SK-N-MC (cell line): ENCODE measurements at regions not wholly inside any gene's neighbourhood (a gene's known extent, or its start where the extent isn't known, plus 50 kb on each side); places are given as distances from the start of the nearest gene placed in this dataset.

Source experiments
- DNase-seq: peaks from one replicate; pipeline ENCODE4 v3.0.0-alpha.2; 2011; ENCODE audit warnings: low read depth, low spot score
- H3K27ac ChIP-seq: fragments of 200-600 bp; sonication (generic); 2 replicates; pipeline ENCODE4 v1.5.1; 2016; ENCODE audit warnings: mixed run types
- H3K36me3 ChIP-seq: fragments of 200-600 bp; sonication (generic); 2 replicates; pipeline ENCODE4 v1.6.1; 2017; ENCODE audit warnings: antibody characterized with exemption, low read length, mixed read lengths; ENCODE audit not compliant: insufficient read depth
- H3K4me3 ChIP-seq: fragments of 200-600 bp; sonication (generic); 2 replicates; pipeline ENCODE4 v1.5.1; 2016
- H3K9ac ChIP-seq: fragments of 200-600 bp; sonication (generic); 2 replicates; pipeline ENCODE4 v1.8.0; 2017; ENCODE audit warnings: mixed run types, mixed read lengths; ENCODE audit not compliant: insufficient read length
- H3K9me3 ChIP-seq: fragments of 200-600 bp; sonication (generic); 2 replicates; pipeline ENCODE4 v1.6.1; 2017; ENCODE audit warnings: low read depth, mild to moderate bottlenecking, antibody characterized with exemption, low read length, moderate library complexity, mixed read lengths
- EZH2 ChIP-seq: fragments of 200-600 bp; sonication (generic); IDR thresholded peaks from one replicate; pipeline ENCODE4 v1.6.1; 2017; ENCODE audit warnings: antibody characterized with exemption
- FOXP2 ChIP-seq: optimal IDR thresholded peaks from 2 replicates; pipeline ENCODE3; 2011; ENCODE audit warnings: mild to moderate bottlenecking, moderate library complexity; ENCODE audit not compliant: insufficient read depth; ENCODE audit errors: extremely low read length, control extremely low read depth
- POLR2AphosphoS5 ChIP-seq: IDR thresholded peaks from 2 replicates; pipeline ENCODE4 v1.6.1; 2012; ENCODE audit warnings: mild to moderate bottlenecking, low read depth, low read length, borderline replicate concordance

DNA sequence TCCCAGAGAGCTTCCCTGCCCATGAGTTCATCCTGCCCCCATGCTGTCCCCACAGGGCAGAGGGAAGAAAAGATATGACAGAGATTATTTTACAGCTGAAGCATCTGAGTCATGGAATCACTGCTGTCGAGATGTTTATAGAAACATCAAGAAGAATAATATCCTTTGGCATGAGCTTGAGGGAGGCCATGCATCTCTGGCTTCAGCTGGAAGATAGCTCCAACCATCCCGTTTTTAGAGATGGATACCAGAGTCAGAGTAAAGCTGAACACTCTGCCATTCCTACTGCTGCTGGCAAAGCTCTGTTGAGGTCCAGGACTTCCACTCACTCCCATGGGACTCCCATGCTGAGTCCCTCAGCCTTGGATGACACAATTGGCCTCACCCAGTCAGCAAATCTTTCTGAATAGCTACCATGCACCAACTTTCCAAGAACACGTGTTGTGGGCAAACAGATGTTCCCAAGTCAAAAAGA, 167.8 kb downstream of the TTC32 start:
- DNase-seq: no peak
- H3K9me3 ChIP-seq: no peaks in the 10 kb centered on the region

DNA sequence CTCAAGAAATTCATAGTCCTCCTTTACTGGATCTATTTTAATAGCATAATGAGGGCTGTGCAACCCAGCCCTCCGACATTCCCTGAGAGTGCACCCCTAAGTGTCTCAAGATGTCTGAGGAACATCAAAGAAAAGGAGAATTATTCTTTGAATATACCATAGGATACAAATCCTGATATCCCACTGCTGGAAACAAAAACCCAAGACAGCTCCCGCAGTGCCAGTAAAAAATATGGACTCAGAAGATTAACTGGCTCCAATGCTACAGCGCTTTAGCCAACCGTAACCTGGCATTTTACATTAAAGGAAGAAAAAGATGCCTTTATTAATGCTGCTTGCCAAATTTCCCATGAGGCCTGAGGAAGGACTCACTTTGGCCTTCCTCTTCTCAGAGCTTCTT, 168.4 kb downstream of the TTC32 start:
- Histone ChIP-seq H3K9me3 (no peaks in the 10 kb centered on the region), H3K9ac (no peak overlapping the region)

More for the DNA sequence above, 167.8 kb downstream of the TTC32 start:
- no peak for TF ChIP-seq FOXP2
- TF ChIP-seq EZH2: no peak
- no peak for TF ChIP-seq POLR2AphosphoS5
- Histone ChIP-seq H3K4me3 (no peak overlapping the region), H3K27ac (no peak overlapping the region), H3K9ac (no peak overlapping the region), H3K36me3 (no peaks in the 10 kb centered on the region)

DNA sequence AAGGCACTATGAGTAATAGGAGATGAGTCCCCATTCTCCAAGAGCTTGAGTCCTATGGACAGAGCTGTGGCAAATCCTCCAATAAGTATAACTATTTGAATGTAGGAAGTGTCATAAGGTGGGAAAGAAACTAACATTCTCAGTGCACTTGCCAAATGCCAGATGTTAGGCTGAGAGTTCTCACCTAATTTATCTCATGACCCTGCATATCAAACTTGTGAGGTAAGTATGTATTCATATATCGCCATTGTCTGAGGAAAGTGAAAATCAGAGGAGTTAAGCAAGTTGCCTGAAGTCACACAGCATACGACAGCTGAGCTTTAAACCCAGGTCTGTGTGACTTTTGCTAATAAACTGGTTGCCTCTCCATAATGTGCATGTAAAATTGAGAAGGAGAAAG, 169.5 kb downstream of the TTC32 start:
- no peak for TF ChIP-seq EZH2
- no peak for TF ChIP-seq FOXP2
- TF ChIP-seq POLR2AphosphoS5: no peak

More for the DNA sequence above, 168.4 kb downstream of the TTC32 start:
- no peak for DNase-seq
- TF ChIP-seq FOXP2: no peak
- TF ChIP-seq POLR2AphosphoS5: no peak
- no peak for TF ChIP-seq EZH2
- Histone ChIP-seq H3K36me3 (no peaks in the 10 kb centered on the region), H3K4me3 (no peak overlapping the region), H3K27ac (no peak overlapping the region)

DNA sequence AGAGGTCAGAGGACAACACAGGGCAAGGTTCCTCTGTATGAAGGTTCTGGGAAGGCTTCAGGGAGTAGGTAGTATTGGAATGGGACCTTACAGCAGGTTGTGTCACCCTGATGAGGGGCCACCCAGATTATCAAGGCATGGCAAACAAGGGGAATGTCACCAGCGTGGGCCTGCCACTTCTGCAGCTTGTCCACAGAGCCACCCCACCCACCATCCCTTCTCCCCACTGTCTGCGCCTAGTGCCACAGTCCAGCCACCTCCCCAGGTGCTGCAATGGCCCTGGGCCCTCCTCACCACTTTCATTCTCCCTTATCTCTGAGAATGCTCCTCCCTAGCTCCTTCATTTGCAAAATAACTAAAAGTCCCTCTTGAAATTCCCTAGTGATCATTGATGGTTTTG, 170.3 kb downstream of the TTC32 start:
- Histone ChIP-seq H3K9ac (no peak overlapping the region), H3K36me3 (no peaks in the 10 kb centered on the region), H3K27ac (no peak overlapping the region), H3K4me3 (no peak overlapping the region), H3K9me3 (no peaks in the 10 kb centered on the region)
- TF ChIP-seq POLR2AphosphoS5 (no peak), FOXP2 (no peak), EZH2 (no peak)
- DNase-seq: no peak

More for the DNA sequence above, 169.5 kb downstream of the TTC32 start:
- no peak overlapping the region for H3K27ac ChIP-seq
- H3K9me3 ChIP-seq: no peaks in the 10 kb centered on the region
- no peak overlapping the region for H3K4me3 ChIP-seq
- H3K9ac ChIP-seq: no peak overlapping the region
- no peaks in the 10 kb centered on the region for H3K36me3 ChIP-seq
- DNase-seq: no peak

DNA sequence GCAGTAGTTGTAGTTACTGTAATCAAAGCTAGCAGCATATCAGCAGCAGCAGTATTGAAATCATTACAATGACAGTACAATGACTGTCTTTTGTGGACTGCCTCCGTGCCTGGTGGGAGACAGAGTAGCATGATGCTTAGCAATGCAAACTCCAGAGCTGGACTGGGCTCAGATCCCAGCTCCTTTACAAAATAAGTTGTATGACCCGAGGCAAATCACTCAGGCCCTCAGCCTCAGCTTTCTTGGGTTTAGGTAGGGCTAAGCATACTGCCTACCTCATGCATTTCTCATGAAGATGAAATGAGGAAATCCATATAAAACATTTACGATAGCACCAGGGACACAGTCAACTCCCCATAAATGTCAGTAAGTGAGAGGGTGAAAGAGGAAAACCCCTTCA, 170.7 kb downstream of the TTC32 start:
- TF ChIP-seq POLR2AphosphoS5: no peak
- no peak for TF ChIP-seq EZH2
- TF ChIP-seq FOXP2: no peak
- no peak for DNase-seq
- Histone ChIP-seq H3K4me3 (no peak overlapping the region), H3K9me3 (no peaks in the 10 kb centered on the region), H3K27ac (no peak overlapping the region), H3K9ac (no peak overlapping the region), H3K36me3 (no peaks in the 10 kb centered on the region)

DNA sequence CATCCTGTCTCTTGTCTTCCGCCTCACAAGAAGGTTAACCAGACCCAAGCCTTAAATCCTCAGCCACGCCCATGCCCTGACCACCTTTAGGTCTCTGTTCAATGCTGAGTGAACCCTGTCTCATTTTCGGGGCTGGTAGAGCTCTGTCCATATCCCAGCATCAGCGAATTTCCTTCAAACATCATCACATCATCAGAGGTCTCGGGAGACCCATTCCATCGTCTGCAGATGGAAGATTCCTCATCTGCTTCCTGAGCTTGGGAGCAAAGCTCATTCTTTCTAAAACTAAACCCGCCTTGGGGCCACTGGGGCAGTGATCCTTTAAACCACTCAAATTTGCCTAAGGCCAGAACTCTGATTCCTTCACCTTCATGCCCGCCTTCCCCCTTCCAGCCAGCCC, 173.7 kb downstream of the TTC32 start:
- Histone ChIP-seq H3K4me3 (no peak overlapping the region), H3K9me3 (no peaks in the 10 kb centered on the region), H3K36me3 (no peaks in the 10 kb centered on the region), H3K27ac (no peak overlapping the region), H3K9ac (no peak overlapping the region)
- TF ChIP-seq EZH2 (no peak), FOXP2 (no peak), POLR2AphosphoS5 (no peak)
- no peak for DNase-seq

DNA sequence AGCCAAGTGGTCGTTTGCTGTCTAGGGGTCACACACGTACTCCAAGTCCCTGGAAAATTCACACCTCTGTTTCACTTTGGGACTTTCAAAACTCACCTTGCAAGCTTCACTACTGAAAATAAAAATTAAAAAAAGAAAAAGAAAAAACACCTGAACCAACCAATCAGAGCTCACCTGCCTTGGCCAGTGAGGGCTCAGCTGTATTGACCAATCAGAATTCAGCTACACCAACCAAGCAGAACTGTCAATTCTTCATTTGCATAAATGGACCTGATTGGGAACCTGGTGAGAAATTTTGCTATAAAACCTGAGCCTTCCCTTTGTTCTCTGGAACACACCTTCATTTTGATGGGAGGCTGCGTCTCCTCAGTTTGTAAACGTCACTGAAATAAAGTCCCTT, 176.4 kb downstream of the TTC32 start:
- TF ChIP-seq POLR2AphosphoS5 (no peak), EZH2 (no peak)
- Histone ChIP-seq H3K9ac (no peak overlapping the region), H3K36me3 (no peaks in the 10 kb centered on the region), H3K27ac (no peak overlapping the region), H3K9me3 (no peaks in the 10 kb centered on the region), H3K4me3 (no peak overlapping the region)
- DNase-seq: no peak

DNA sequence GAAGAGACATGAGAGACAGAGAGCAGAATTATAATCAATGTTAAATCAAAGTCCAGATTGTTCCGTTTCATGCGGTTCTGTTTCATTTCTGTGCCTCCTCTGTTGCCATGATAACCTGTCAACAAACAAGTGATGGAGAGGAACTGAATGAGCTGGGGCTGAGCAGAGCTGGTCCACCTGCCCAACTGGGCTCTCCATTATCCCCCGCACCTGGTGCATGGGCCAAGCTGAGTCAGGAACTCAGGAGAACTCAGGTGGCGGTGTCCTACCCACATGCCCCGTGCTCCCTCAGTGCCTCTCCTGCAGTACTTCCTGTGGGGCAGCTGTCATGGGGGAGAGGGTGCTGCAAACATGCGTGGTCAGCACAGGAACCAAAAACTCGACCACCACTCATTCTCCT, 178.8 kb downstream of the TTC32 start:
- Histone ChIP-seq H3K4me3 (no peak overlapping the region), H3K36me3 (no peaks in the 10 kb centered on the region), H3K9me3 (no peaks in the 10 kb centered on the region), H3K9ac (no peak overlapping the region), H3K27ac (no peak overlapping the region)
- TF ChIP-seq FOXP2: no peak
- TF ChIP-seq POLR2AphosphoS5: no peak
- no peak for TF ChIP-seq EZH2
- no peak for DNase-seq

DNA sequence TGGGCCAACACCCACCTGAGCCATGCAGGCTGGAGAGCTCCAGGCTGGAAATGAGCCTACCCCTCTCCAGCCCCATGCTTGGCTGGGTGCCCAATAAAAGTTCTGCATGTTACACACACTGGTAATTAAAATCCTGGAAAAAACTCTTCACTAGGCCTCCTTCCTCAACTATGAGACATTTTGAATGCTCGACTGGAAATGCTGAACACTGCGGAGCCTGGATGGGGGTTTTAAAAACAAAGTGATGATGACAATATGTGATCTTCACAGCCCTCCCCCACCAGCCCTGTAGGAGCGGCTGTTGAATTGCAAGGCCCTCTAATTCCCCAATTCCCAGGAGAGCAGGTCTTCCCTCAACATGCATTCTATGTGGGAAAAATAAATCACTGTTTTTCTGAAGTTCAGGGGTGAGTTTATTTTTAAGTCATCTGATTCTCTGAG, 179.2 kb downstream of the TTC32 start:
- no peak overlapping the region for H3K4me3 ChIP-seq
- TF ChIP-seq POLR2AphosphoS5 (no peak), FOXP2 (no peak), EZH2 (no peak)
- no peak for DNase-seq
- no peaks in the 10 kb centered on the region for H3K36me3 ChIP-seq
- H3K27ac ChIP-seq: no peak overlapping the region
- H3K9me3 ChIP-seq: no peaks in the 10 kb centered on the region
- no peak overlapping the region for H3K9ac ChIP-seq
